ENCODE measurements at regions not wholly inside any gene's neighbourhood (a gene's known extent, or its start where the extent isn't known, plus 50 kb on each side); places are given as distances from the start of the nearest gene placed in this dataset.

GRCh38 chr6:163752446-163752845 is 337.9 kb downstream of the QKI start:
- no peaks in the 10 kb centered on the region for H4K20me1 ChIP-seq (ENCODE audit: insufficient read depth, low read length)
- H3K4me2 ChIP-seq (ENCODE audit: low read depth, low read length) = no peak overlapping the region
- H3F3A ChIP-seq (ENCODE audit: insufficient read depth, low read length) = 0 out of 2 replicates have a peak, but pooled peaks cover 3% of the 10 kb centered on the region
- no peaks in the 10 kb centered on the region for H3K79me2 ChIP-seq (ENCODE audit: low read length)
- no peaks in the 10 kb centered on the region for H3K9me3 ChIP-seq (replicated peaks; ENCODE audit: insufficient read depth, low read length)
- H3K9ac ChIP-seq (ENCODE audit: low read length) = no peak overlapping the region
- H3K4me3 ChIP-seq (ENCODE audit: low read length) = no peak overlapping the region
- no peak for DNase-seq
- no peaks in the 10 kb centered on the region for H3K27me3 ChIP-seq (replicated peaks; ENCODE audit: insufficient read depth, low read length)
- H3K9me2 ChIP-seq (replicated peaks; ENCODE audit: insufficient read depth, low read length) = no peaks in the 10 kb centered on the region
- H3K36me3 ChIP-seq (replicated peaks; ENCODE audit: insufficient read depth, low read length) = no peaks in the 10 kb centered on the region
- no peak overlapping the region for H2AFZ ChIP-seq (ENCODE audit: low read length)
- H3K4me1 ChIP-seq (ENCODE audit: low read length) = 0 out of 2 replicates have a peak, but pooled peaks cover 4% of the 10 kb centered on the region
- TF ChIP-seq, protein P1, sequence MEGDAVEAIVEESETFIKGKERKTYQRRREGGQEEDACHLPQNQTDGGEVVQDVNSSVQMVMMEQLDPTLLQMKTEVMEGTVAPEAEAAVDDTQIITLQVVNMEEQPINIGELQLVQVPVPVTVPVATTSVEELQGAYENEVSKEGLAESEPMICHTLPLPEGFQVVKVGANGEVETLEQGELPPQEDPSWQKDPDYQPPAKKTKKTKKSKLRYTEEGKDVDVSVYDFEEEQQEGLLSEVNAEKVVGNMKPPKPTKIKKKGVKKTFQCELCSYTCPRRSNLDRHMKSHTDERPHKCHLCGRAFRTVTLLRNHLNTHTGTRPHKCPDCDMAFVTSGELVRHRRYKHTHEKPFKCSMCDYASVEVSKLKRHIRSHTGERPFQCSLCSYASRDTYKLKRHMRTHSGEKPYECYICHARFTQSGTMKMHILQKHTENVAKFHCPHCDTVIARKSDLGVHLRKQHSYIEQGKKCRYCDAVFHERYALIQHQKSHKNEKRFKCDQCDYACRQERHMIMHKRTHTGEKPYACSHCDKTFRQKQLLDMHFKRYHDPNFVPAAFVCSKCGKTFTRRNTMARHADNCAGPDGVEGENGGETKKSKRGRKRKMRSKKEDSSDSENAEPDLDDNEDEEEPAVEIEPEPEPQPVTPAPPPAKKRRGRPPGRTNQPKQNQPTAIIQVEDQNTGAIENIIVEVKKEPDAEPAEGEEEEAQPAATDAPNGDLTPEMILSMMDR (IDR thresholded peaks at IDR 0.05; ENCODE audit: low read length) = no peak
- TF ChIP-seq EZH2 (optimal IDR thresholded peaks at IDR 0.05; ENCODE audit: low read depth, low read length) (no peak), EZH2phosphoT487 (IDR thresholded peaks at IDR 0.05; ENCODE audit: low read length) (no peak)
- no peak overlapping the region for H3K27ac ChIP-seq (ENCODE audit: low read length)

GRCh38 chr6:163751032-163751525 is 336.6 kb downstream of the QKI start:
- H3K27ac ChIP-seq (ENCODE audit: low read length) = no peak overlapping the region
- H3K9me2 ChIP-seq (replicated peaks; ENCODE audit: insufficient read depth, low read length) = no peaks in the 10 kb centered on the region
- no peaks in the 10 kb centered on the region for H3K36me3 ChIP-seq (replicated peaks; ENCODE audit: insufficient read depth, low read length)
- H3K4me3 ChIP-seq (ENCODE audit: low read length) = no peak overlapping the region
- DNase-seq = no peak
- no peaks in the 10 kb centered on the region for H4K20me1 ChIP-seq (ENCODE audit: insufficient read depth, low read length)
- no peak overlapping the region for H3K4me2 ChIP-seq (ENCODE audit: low read depth, low read length)
- H3K27me3 ChIP-seq (replicated peaks; ENCODE audit: insufficient read depth, low read length) = no peaks in the 10 kb centered on the region
- H2AFZ ChIP-seq (ENCODE audit: low read length) = no peak overlapping the region
- no peak overlapping the region for H3K9ac ChIP-seq (ENCODE audit: low read length)
- TF ChIP-seq EZH2 (optimal IDR thresholded peaks at IDR 0.05; ENCODE audit: low read depth, low read length) (no peak), EZH2phosphoT487 (IDR thresholded peaks at IDR 0.05; ENCODE audit: low read length) (no peak)
- TF ChIP-seq, protein P1 (IDR thresholded peaks at IDR 0.05; ENCODE audit: low read length) = no peak
- no peaks in the 10 kb centered on the region for H3K9me3 ChIP-seq (replicated peaks; ENCODE audit: insufficient read depth, low read length)
- H3F3A ChIP-seq (ENCODE audit: insufficient read depth, low read length) = 0 out of 2 replicates have a peak, but pooled peaks cover 3% of the 10 kb centered on the region
- no peaks in the 10 kb centered on the region for H3K79me2 ChIP-seq (ENCODE audit: low read length)
- H3K4me1 ChIP-seq (ENCODE audit: low read length) = 0 out of 2 replicates have a peak, but pooled peaks cover 4% of the 10 kb centered on the region

GRCh38 chr6:163750431-163751031 is 336.0 kb downstream of the QKI start:
- H3K36me3 ChIP-seq (replicated peaks; ENCODE audit: insufficient read depth, low read length) = no peaks in the 10 kb centered on the region
- no peaks in the 10 kb centered on the region for H3K79me2 ChIP-seq (ENCODE audit: low read length)
- no peak overlapping the region for H3K9ac ChIP-seq (ENCODE audit: low read length)
- H3K4me1 ChIP-seq (ENCODE audit: low read length) = 0 out of 2 replicates have a peak, but pooled peaks cover 3% of the 10 kb centered on the region
- H2AFZ ChIP-seq (ENCODE audit: low read length) = no peak overlapping the region
- H3F3A ChIP-seq (ENCODE audit: insufficient read depth, low read length) = no peaks in the 10 kb centered on the region
- H3K9me2 ChIP-seq (replicated peaks; ENCODE audit: insufficient read depth, low read length) = no peaks in the 10 kb centered on the region
- H3K27ac ChIP-seq (ENCODE audit: low read length) = no peak overlapping the region
- no peaks in the 10 kb centered on the region for H3K9me3 ChIP-seq (replicated peaks; ENCODE audit: insufficient read depth, low read length)
- no peaks in the 10 kb centered on the region for H4K20me1 ChIP-seq (ENCODE audit: insufficient read depth, low read length)
- H3K27me3 ChIP-seq (replicated peaks; ENCODE audit: insufficient read depth, low read length) = no peaks in the 10 kb centered on the region
- DNase-seq = no peak
- no peak overlapping the region for H3K4me3 ChIP-seq (ENCODE audit: low read length)
- no peak overlapping the region for H3K4me2 ChIP-seq (ENCODE audit: low read depth, low read length)
- TF ChIP-seq, protein P1 (IDR thresholded peaks at IDR 0.05; ENCODE audit: low read length) = no peak
- TF ChIP-seq EZH2phosphoT487 (IDR thresholded peaks at IDR 0.05; ENCODE audit: low read length) = no peak
- no peak for TF ChIP-seq EZH2 (optimal IDR thresholded peaks at IDR 0.05; ENCODE audit: low read depth, low read length)

All from MM.1S (cell line).